ENCODE measurements at regions not wholly inside any gene's neighbourhood (a gene's known extent, or its start where the extent isn't known, plus 50 kb on each side); places are given as distances from the start of the nearest gene placed in this dataset.

GRCh38 chr3:22659651-22660475, 543.3 kb upstream of the UBE2E2 start:
- TF ChIP-seq, protein P1, sequence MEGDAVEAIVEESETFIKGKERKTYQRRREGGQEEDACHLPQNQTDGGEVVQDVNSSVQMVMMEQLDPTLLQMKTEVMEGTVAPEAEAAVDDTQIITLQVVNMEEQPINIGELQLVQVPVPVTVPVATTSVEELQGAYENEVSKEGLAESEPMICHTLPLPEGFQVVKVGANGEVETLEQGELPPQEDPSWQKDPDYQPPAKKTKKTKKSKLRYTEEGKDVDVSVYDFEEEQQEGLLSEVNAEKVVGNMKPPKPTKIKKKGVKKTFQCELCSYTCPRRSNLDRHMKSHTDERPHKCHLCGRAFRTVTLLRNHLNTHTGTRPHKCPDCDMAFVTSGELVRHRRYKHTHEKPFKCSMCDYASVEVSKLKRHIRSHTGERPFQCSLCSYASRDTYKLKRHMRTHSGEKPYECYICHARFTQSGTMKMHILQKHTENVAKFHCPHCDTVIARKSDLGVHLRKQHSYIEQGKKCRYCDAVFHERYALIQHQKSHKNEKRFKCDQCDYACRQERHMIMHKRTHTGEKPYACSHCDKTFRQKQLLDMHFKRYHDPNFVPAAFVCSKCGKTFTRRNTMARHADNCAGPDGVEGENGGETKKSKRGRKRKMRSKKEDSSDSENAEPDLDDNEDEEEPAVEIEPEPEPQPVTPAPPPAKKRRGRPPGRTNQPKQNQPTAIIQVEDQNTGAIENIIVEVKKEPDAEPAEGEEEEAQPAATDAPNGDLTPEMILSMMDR (IDR thresholded peaks at IDR 0.05): no peak
- TF ChIP-seq POLR2A (IDR thresholded peaks at IDR 0.05): no peak
